HG02973 (cell line): ENCODE measurements at regions not wholly inside any gene's neighbourhood (a gene's known extent, or its start where the extent isn't known, plus 50 kb on each side); places are given as distances from the start of the nearest gene placed in this dataset.
"Not testable (repeated sequence)": the region's sequence is repeated elsewhere in the genome, so short reads cannot be mapped to it uniquely, and the experiment has no call there.

Experiments used
- ATAC-seq: cut with Tn5 transposase; IDR thresholded peaks from one replicate; pipeline ENCODE4 v1.9.1; 2021; ENCODE audit warnings: moderate library complexity; ENCODE audit not compliant: unreplicated experiment

GRCh38 chr5:41995193-41995592 lies 70.1 kb downstream of the FBXO4 start:
- ATAC-seq = no peak

- no peak for ATAC-seq
These were observed 76.6 kb downstream of the FBXO4 start for GRCh38 chr5:42001673-42002072.

- not testable (repeated sequence) for ATAC-seq
These were observed 78.8 kb downstream of the FBXO4 start for GRCh38 chr5:42003852-42004251.

GRCh38 chr5:42005561-42006153 lies 80.6 kb downstream of the FBXO4 start:
- ATAC-seq = no peak

GRCh38 chr5:42013561-42013960 lies 88.5 kb downstream of the FBXO4 start:
- ATAC-seq = no peak

GRCh38 chr5:42015254-42015653 lies 90.2 kb downstream of the FBXO4 start:
- ATAC-seq = no peak

- no peak for ATAC-seq
These were observed 90.6 kb downstream of the FBXO4 start for GRCh38 chr5:42015681-42016080.

- no peak for ATAC-seq
These were observed 95.9 kb downstream of the FBXO4 start for GRCh38 chr5:42020788-42021530.

GRCh38 chr5:42021923-42022322 lies 96.8 kb downstream of the FBXO4 start:
- no peak for ATAC-seq

- no peak for ATAC-seq
These were observed 97.4 kb downstream of the FBXO4 start for GRCh38 chr5:42022383-42022972.

- ATAC-seq = no peak
These were observed 101.4 kb downstream of the FBXO4 start for GRCh38 chr5:42026446-42026845.

- no peak for ATAC-seq
These were observed 107.1 kb downstream of the FBXO4 start for GRCh38 chr5:42032137-42032536.

GRCh38 chr5:42035526-42035925 lies 110.4 kb downstream of the FBXO4 start:
- ATAC-seq = no peak

- no peak for ATAC-seq
These were observed 111.3 kb downstream of the FBXO4 start for GRCh38 chr5:42036379-42036778.

GRCh38 chr5:42037379-42037932 lies 112.4 kb downstream of the FBXO4 start:
- no peak for ATAC-seq

- ATAC-seq = no peak
These were observed 118.3 kb downstream of the FBXO4 start for GRCh38 chr5:42043400-42043799.

GRCh38 chr5:42057254-42057690 lies 132.2 kb downstream of the FBXO4 start:
- peak; percentile 90 for ATAC-seq

- no peak for ATAC-seq
These were observed 134.2 kb downstream of the FBXO4 start for GRCh38 chr5:42059291-42059690.

- no peak for ATAC-seq
These were observed 134.8 kb downstream of the FBXO4 start for GRCh38 chr5:42059778-42060464.

- ATAC-seq = no peak
These were observed 136.0 kb downstream of the FBXO4 start for GRCh38 chr5:42061121-42061520.

GRCh38 chr5:42064821-42065220 lies 139.7 kb downstream of the FBXO4 start:
- ATAC-seq = no peak
